ENCODE measurements at regions not wholly inside any gene's neighbourhood (a gene's known extent, or its start where the extent isn't known, plus 50 kb on each side); places are given as distances from the start of the nearest gene placed in this dataset.

DNA sequence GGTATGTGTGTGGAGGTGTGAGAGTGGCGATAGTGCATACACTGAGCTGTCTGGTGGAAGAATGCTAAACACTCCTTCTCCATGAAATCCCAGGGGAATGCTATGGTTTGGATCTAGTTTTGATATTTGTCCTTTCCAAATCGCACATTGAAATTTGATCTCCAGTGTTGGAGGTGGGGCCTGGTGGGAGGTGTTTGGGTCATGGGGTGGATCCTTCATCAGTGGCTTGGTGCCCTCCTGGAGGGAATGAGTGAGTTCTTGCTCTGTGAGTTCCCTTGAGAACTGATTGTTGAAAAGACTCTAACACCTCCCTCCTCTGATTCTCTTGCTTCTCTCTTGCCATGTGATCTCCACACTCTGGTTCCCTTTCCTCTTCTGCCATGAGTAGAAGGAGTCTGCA, 114.1 kb upstream of the HHIP start:
- Histone ChIP-seq H3K27ac (ENCODE audit: low read depth in 1 of 2, low read length in 2 of 2) (no peak overlapping the region), H3K4me1 (ENCODE audit: control insufficient read depth in 4 of 4, insufficient read depth in 4 of 4, low read length in 3 of 4) (no peaks in the 10 kb centered on the region), H3K4me3 (ENCODE audit: low read depth in 1 of 3, low read length in 3 of 3) (no peak overlapping the region), H3K9ac (ENCODE audit: low read depth in 1 of 2, low read length in 2 of 2) (no peak overlapping the region), H3K27me3 (ENCODE audit: control insufficient read depth in 4 of 4, insufficient read depth in 4 of 4, low read length in 3 of 4) (no peaks in the 10 kb centered on the region), H3K36me3 (ENCODE audit: control insufficient read depth in 4 of 4, insufficient read depth in 3 of 4, low read depth in 1 of 4, low read length in 3 of 4) (no peaks in the 10 kb centered on the region), H3K9me3 (ENCODE audit: control insufficient read depth in 4 of 4, low read length in 3 of 4) (no peaks in the 10 kb centered on the region)
- DNase-seq (ENCODE audit: low spot score): no peak
- WGBS: 79% methylated on average over 2 of the region's 2 CpGs
- no peak for TF ChIP-seq REST (IDR thresholded peaks at IDR 0.05)
- no peak for TF ChIP-seq HNF4G (IDR thresholded peaks at IDR 0.05)
- no peak for TF ChIP-seq HNF4A (conservative IDR thresholded peaks at IDR 0.05)
- TF ChIP-seq, protein P1, sequence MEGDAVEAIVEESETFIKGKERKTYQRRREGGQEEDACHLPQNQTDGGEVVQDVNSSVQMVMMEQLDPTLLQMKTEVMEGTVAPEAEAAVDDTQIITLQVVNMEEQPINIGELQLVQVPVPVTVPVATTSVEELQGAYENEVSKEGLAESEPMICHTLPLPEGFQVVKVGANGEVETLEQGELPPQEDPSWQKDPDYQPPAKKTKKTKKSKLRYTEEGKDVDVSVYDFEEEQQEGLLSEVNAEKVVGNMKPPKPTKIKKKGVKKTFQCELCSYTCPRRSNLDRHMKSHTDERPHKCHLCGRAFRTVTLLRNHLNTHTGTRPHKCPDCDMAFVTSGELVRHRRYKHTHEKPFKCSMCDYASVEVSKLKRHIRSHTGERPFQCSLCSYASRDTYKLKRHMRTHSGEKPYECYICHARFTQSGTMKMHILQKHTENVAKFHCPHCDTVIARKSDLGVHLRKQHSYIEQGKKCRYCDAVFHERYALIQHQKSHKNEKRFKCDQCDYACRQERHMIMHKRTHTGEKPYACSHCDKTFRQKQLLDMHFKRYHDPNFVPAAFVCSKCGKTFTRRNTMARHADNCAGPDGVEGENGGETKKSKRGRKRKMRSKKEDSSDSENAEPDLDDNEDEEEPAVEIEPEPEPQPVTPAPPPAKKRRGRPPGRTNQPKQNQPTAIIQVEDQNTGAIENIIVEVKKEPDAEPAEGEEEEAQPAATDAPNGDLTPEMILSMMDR (IDR thresholded peaks at IDR 0.05; ENCODE audit: low read depth, low read length, missing input control): no peak
- no peak for TF ChIP-seq ZBTB33 (IDR thresholded peaks at IDR 0.05)
- TF ChIP-seq FOXA1 (IDR thresholded peaks at IDR 0.05): no peak
- no peak for TF ChIP-seq JUND (IDR thresholded peaks at IDR 0.05)
- no peak for TF ChIP-seq EGR1 (IDR thresholded peaks at IDR 0.05; ENCODE audit: low read depth in 2 of 2)
- no peak for TF ChIP-seq SP1 (IDR thresholded peaks at IDR 0.05)
- TF ChIP-seq, protein P2, sequence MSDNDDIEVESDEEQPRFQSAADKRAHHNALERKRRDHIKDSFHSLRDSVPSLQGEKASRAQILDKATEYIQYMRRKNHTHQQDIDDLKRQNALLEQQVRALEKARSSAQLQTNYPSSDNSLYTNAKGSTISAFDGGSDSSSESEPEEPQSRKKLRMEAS (IDR thresholded peaks at IDR 0.05): no peak
- TF ChIP-seq TAF1 (conservative IDR thresholded peaks at IDR 0.05): no peak
- no peak for TF ChIP-seq NR2F2 (IDR thresholded peaks at IDR 0.05)
- no peak for TF ChIP-seq ATF3 (IDR thresholded peaks at IDR 0.05)
- no peak for TF ChIP-seq RXRA (IDR thresholded peaks at IDR 0.05)
- TF ChIP-seq FOXA2 (IDR thresholded peaks at IDR 0.05): no peak
- no peak for TF ChIP-seq RAD21 (IDR thresholded peaks at IDR 0.05)

- no peak overlapping the region for H3K27ac ChIP-seq (ENCODE audit: low read depth in 1 of 2, low read length in 2 of 2)
- DNase-seq (ENCODE audit: low spot score): no peak
- H3K4me3 ChIP-seq (ENCODE audit: low read depth in 1 of 3, low read length in 3 of 3): no peak overlapping the region
- H3K36me3 ChIP-seq (ENCODE audit: control insufficient read depth in 4 of 4, insufficient read depth in 3 of 4, low read depth in 1 of 4, low read length in 3 of 4): no peaks in the 10 kb centered on the region
- H3K27me3 ChIP-seq (ENCODE audit: control insufficient read depth in 4 of 4, insufficient read depth in 4 of 4, low read length in 3 of 4): no peaks in the 10 kb centered on the region
- no peak for TF ChIP-seq YY1 (IDR thresholded peaks at IDR 0.05)
- TF ChIP-seq TAF1 (conservative IDR thresholded peaks at IDR 0.05): no peak
- TF ChIP-seq, protein P2 (IDR thresholded peaks at IDR 0.05): no peak
- peaks cover 0 to 2% (median 0%) of the 10 kb centered on the region in 4 donors for H3K9me3 ChIP-seq (ENCODE audit: control insufficient read depth in 4 of 4, low read length in 3 of 4)
- no peaks in the 10 kb centered on the region for H3K4me1 ChIP-seq (ENCODE audit: control insufficient read depth in 4 of 4, insufficient read depth in 4 of 4, low read length in 3 of 4)
- no peak overlapping the region for H3K9ac ChIP-seq (ENCODE audit: low read depth in 1 of 2, low read length in 2 of 2)
- WGBS: 70% methylated on average over 2 of the region's 2 CpGs
Observed at GRCh38 chr4:144547678-144548298, 98.2 kb upstream of the HHIP start.

All from liver (tissue), 8 donors.